BE2C (cell line): ENCODE measurements at regions not wholly inside any gene's neighbourhood (a gene's known extent, or its start where the extent isn't known, plus 50 kb on each side); places are given as distances from the start of the nearest gene placed in this dataset.

ENCODE experiments used
- DNase-seq: peaks from one replicate; pipeline ENCODE4 v3.0.0-alpha.2; 2020
- H3K27me3 ChIP-seq: fragments of 250-450 bp; sonication (Bioruptor Pico); 2 replicates; pipeline ENCODE4 v1.5.1; 2020; ENCODE audit warnings: mild to moderate bottlenecking
- H3K36me3 ChIP-seq: fragments of 250-450 bp; sonication (Bioruptor Pico); 2 replicates; pipeline ENCODE4 v1.5.1; 2020; ENCODE audit warnings: mild to moderate bottlenecking
- H3K4me1 ChIP-seq: fragments of 250-450 bp; sonication (Bioruptor Pico); 2 replicates; pipeline ENCODE4 v1.5.1; 2020
- H3K4me3 ChIP-seq: 2 replicates; pipeline ENCODE4 v1.5.1; 2011; ENCODE audit warnings: low read depth, low read length
- H3K9me3 ChIP-seq: fragments of 250-450 bp; sonication (Bioruptor Pico); 2 replicates; pipeline ENCODE4 v1.5.1; 2020
- TF ChIP-seq, protein P1 (sequence below): IDR thresholded peaks from 2 replicates; pipeline ENCODE4 v1.5.1; 2012; ENCODE audit warnings: mild to moderate bottlenecking, low read depth, low read length

DNA sequence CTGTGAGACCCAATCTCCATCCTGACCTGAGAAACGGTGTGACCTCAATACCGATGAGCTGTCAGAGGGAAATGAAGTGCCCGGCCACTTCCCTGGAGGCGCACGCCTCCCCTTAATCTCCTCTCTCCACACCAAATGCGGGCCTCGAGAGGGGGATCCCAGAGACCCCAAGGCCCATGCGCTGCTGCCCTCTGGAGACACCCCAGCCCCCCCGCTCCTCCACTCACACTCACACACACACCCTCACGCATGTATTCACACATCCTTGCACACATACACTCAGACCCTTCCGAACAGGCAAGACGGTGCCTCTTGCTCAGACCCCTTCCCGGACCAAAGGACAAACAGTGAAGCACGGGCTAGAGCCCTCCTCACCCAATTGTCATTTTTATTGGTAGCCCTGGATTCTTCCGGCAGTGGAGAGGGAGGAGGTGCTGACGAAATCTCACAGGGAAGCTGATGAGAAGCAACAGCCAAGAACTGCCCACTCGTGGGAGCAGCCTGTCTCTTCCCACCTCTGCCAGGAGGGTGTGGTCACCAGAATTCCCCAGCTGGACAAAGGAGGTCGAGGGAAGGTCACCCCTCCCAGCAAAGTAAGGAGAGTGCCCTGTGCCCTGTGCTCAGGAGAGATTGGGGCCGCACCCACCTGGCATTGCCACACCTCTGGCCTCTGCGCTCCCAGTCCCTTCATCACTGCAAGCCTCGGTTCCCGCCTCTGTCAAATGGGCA is 136.0 kb upstream of the TNRC6C start:
- H3K36me3 ChIP-seq, result no peaks in the 10 kb centered on the region
- no peak for DNase-seq
- H3K4me3 ChIP-seq, result no peak overlapping the region
- TF ChIP-seq, protein P1, sequence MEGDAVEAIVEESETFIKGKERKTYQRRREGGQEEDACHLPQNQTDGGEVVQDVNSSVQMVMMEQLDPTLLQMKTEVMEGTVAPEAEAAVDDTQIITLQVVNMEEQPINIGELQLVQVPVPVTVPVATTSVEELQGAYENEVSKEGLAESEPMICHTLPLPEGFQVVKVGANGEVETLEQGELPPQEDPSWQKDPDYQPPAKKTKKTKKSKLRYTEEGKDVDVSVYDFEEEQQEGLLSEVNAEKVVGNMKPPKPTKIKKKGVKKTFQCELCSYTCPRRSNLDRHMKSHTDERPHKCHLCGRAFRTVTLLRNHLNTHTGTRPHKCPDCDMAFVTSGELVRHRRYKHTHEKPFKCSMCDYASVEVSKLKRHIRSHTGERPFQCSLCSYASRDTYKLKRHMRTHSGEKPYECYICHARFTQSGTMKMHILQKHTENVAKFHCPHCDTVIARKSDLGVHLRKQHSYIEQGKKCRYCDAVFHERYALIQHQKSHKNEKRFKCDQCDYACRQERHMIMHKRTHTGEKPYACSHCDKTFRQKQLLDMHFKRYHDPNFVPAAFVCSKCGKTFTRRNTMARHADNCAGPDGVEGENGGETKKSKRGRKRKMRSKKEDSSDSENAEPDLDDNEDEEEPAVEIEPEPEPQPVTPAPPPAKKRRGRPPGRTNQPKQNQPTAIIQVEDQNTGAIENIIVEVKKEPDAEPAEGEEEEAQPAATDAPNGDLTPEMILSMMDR, result no peak
- no peaks in the 10 kb centered on the region for H3K9me3 ChIP-seq
- H3K4me1 ChIP-seq, result peaks cover 13% of the 10 kb centered on the region; the same call in 1 of the 2 replicates
- H3K27me3 ChIP-seq, result no peaks in the 10 kb centered on the region

DNA sequence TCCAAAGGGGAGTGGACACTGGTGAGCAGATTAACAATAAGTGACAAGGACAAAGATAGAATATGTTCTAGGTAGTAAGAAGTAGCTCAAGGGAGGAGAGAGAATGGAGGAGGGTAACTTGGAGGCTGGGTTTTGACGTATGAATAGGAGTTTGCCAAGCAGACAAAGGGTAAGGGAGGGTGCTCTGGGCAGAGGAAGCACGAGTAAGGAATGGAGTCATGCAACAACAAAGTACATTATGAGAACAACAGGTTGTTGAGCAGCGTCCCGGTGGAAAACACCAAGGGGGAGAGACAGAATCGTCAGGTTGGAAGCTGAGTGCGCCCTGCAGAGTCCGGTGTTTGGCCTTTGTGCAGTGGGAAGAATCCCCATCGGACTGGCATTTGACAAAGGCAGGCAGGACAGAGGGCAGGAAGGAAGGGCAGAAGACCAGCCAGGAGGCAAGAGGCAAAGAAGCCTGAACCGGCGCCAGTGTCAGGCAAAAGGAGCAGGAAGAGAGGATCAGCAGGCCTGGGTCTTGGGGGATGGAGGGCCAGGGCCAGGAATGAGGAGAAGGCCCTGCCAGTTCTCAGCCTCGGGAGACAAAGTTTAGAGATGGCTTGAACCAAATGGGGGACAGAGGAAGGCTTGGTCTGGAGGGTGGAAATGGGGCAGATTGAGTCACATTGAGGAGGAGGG is 134.3 kb upstream of the TNRC6C start:
- Histone ChIP-seq H3K27me3 (no peaks in the 10 kb centered on the region), H3K9me3 (no peaks in the 10 kb centered on the region), H3K36me3 (no peaks in the 10 kb centered on the region), H3K4me1 (peaks cover 16% of the 10 kb centered on the region), H3K4me3 (no peak overlapping the region)
- no peak for DNase-seq
- TF ChIP-seq, protein P1, result no peak

DNA sequence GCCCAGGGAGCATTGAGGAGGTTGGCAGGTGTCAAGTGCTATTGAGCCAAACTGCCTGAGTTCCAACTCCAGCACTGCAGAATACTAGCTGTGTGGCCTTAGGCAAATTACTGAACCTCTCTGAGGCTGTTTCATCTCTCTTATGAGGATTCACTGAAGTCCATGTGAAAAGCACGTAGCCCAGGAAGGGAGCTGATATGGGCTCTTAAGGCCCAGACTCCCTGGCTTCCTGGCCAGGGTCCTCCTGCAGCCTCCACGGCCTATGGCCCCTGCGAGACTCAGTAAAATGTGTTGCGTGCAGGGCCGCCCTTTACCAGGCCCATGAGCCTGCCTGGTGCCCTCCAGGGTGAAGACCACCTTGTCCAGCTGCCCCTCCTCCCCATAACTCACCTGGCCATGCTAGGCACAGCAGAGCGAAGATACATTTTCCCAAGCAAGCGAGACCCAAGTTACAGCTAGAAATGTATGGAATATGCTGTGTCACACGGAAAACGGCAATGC is 133.7 kb upstream of the TNRC6C start:
- TF ChIP-seq, protein P1, result no peak
- Histone ChIP-seq H3K27me3 (no peaks in the 10 kb centered on the region), H3K36me3 (no peaks in the 10 kb centered on the region), H3K4me3 (no peak overlapping the region), H3K9me3 (no peaks in the 10 kb centered on the region), H3K4me1 (peaks cover 13% of the 10 kb centered on the region)
- no peak for DNase-seq

DNA sequence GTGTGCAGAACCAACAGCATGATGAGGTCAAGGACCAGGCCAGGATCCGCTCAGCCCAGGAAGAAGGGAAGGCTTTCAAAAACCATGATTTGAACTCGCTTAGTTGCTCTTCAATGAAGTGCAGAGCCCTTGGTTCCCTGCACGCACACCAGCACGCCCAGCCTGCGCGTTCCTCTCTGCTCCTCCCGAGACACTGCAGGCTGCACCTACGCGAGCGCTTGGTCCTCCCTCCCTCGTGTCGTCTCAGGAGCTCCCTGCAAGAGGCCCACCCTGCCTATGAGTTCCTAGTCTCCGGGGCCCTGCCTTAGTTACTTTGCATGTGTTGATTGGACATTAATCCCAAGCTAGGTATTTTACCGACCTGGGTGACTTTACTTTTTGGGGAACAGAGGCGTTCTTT is 132.9 kb upstream of the TNRC6C start:
- TF ChIP-seq, protein P1, result no peak
- no peak for DNase-seq
- Histone ChIP-seq H3K9me3 (no peaks in the 10 kb centered on the region), H3K27me3 (no peaks in the 10 kb centered on the region), H3K4me3 (no peak overlapping the region), H3K4me1 (peaks cover 19% of the 10 kb centered on the region), H3K36me3 (no peaks in the 10 kb centered on the region)

DNA sequence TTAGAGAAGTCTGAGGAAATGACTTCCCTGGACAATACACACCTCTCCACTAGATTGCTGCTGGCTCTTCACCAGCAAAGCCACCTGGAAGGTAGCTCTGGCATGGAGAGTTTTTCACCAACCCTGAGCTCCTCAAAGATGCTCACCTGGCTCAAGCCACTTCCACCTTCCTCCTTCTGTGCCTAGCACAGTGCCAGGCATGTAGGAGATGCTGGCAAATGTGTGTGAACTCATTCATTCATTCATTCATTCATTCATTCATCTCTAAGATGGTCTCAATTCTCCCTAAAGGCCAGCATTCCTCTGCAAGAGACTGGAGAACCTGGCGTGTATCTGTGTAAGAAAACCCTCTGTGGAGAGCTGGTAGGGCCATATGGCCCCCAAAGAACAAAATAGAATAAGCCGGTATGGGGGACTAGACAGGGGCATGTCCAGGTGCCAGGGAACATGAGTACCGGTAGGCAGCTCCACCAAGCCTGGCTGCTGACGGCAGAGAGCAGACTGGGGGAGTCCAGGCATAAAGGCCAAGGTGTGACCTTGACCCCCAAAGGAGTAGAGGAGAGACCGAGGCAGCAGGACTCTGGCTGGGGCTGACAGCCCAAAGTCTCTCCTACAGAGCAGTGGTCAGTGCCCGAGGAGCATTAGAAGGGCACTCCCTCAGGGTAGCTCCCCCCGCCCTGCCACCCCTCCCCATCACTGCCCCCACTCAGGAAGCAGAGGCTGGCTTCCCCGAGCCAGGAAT is 132.2 kb upstream of the TNRC6C start:
- H3K9me3 ChIP-seq, result no peaks in the 10 kb centered on the region
- H3K36me3 ChIP-seq, result no peaks in the 10 kb centered on the region
- H3K27me3 ChIP-seq, result no peaks in the 10 kb centered on the region
- H3K4me1 ChIP-seq, result peaks cover 20% of the 10 kb centered on the region
- no peak for DNase-seq
- no peak overlapping the region for H3K4me3 ChIP-seq
- TF ChIP-seq, protein P1, result no peak
